Stimulated activated CD8-positive, alpha-beta memory T cell treated with anti-CD3 and anti-CD28 coated beads, Interleukin-15, amount 100 ng/mL, for 1 hour (primary cell): ENCODE measurements at regions not wholly inside any gene's neighbourhood (a gene's known extent, or its start where the extent isn't known, plus 50 kb on each side); places are given as distances from the start of the nearest gene placed in this dataset.

Source experiments
- DNase-seq: peaks from one replicate; pipeline ENCODE4 v3.0.0-alpha.2; 2020; ENCODE audit warnings: low read depth

DNA sequence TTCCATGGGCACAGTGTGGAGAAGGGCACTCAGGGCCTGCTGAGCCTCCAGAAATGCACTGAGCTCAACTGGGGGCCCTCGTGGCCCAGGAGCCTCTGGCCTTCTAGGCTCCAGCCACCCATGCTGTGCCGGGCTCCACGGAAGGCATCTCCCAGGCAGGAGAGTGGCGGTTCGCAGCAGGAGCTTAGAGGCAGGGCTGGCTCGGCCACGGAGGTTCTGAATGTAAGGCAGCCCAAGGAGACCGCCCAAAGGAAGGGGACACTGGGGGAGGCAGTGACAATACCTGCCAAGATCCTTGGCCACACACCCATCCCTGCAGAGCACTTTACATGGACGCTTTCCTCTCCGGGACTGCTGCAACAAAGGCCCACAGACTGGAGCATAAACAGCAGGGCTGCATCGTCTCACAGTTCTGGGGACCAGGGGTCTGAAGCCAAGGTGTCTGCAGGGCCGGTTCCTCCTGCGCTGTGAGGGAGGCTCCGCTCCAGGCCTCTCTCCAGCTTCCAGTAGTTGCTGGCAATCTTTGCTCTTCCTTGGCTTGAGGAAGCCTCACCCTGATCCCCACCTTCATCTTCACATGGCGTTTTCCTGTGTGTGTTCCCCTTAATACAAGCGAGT, 128.2 kb upstream of the CDH4 start:
- DNase-seq: no peak

DNA sequence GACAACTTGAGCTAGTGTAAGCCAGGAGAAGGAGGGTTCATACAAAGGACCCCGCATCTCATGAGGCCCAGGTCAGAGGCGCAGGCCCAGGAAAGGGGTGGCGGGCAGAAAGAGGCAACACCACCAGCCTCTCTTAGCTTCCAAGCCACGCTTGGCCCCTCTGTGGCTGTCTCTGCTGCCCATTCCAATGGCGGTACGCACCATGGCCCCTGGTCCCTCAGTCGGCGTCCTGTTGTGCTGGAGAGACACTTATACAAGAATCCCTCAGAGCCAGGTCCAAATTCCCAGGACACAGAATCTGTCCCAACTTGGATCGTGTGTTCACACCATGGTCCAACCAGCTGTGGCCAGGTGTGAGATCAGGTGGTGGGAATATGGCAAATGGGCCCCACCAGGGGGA, 127.0 kb upstream of the CDH4 start:
- no peak for DNase-seq

DNA sequence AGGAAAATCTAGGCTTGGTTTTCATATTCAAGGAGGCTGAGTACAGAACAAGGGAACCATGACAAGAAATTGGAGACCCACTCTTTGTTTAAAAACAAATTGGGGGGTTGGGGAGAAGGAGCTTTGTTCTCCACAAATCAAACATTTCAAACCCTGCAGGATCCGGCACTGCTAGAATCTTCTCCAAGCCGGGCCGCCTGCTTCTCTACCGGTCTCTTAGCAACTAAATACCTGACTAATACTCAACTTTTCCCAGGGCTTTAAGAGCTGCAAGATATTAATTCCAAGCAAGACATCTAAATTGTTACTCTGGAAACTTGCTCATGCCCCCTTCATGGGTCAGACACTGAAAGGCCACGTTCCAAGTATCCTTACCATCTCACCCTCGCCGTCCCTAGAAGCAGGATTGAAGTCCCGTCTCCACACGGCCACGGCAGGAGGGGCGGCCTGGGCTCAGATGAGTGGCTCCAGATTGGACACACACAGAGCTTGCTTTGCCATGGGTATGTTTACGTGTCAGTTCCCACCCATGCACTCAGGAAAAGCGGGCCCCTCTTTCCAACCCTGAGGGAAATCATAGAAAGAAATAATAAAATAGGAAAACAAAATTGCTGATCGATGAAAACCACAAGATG, 126.4 kb upstream of the CDH4 start:
- DNase-seq: no peak

DNA sequence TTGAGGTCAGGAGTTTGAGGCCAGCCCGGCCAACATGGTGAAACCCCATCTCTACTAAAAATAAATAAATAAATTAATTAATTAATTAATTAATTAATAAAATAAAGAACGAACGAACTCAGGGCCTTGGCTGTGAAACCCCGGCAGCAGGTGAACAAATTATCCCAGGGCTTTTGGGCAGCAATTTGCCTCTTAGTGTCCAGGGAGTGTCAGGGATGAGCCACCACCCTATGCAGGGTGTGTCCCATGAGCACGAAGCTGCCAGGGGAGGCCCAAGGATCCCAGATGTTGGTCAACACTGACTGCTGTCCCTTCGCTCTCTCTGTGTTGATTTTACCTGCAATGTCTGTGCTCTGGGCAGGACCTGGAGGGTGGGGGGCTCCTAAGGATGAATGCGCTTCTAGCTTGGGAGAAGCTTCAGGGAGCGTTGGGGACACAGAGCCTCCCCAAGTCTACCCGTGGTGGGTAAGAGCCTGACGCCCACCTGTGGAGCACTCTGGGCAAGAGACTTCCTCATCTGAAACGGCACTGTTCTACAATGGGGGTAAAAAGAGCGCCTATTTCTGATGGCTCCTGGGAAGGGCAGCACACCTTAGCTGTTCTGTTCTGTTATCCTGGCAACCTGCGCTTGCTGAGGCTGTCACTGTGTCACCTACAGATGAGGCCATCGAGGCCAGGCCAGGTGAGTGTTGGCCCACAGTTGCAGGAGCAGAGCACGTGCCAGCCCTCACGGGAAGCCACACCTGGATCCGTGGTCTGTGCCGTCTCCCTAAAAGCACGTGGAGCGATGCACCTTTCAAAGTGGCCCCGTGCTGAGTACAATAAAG, 125.5 kb upstream of the CDH4 start:
- no peak for DNase-seq

DNA sequence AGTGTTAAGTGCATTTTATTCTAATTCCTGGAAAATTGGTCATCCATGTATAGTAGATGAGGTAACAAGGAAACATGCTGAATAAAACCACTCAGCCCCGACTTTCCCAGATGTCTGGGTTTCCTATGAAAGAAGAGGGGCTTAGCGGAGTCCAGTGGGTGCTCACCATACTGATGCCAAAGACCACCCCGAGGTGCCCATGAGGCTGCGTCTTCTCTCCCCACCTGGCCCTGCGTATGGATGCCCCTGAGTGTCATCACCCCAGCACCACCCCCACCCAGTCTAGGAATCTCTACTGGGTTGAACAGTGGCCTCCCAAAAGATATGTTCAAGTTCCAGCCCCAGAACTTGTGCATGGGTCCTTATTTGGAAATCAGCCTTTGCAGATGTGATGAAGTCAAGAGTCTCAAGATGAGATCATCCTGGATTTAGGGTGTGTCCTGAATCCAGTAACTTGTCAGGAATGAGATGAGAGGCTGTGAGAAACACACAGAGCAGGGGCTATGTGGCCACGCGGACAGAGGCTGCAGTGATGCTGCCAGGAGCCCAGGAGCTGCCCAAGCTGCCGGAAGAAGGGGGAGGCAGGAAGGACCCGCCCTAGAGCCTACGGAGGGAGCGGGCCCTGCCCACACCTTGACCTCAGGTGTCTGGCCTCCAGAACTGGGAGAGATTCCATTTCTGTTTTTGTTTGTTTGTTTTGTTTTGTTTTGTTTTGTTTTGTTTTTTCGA, 124.6 kb upstream of the CDH4 start:
- DNase-seq: no peak

DNA sequence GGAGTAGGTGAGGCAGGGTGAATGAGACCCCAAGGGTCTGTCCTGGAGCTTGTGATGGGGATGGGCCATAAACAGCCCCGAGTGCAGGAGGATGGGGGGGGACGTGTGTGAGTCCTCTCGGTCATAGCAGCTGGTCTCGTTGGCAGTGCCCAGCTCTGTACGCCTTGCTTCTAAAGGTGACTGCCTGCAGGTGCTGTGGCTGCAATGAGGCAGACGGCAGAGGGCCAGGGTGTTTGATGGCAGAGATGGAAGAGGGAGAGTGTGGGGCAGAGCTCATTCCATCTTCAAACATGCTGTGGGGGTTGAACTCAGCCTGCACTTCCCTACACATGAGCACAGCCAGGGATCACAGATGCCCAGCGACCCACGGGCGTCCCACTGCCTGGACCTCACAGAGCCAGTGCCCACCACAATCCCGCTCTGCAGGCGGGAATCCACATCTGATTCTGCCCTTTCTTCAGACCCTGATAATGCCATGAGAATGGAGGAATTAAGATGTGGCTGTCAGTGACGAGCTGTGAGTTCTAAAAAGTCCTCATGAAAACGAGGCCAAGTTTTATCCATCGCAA, 123.3 kb upstream of the CDH4 start:
- no peak for DNase-seq

DNA sequence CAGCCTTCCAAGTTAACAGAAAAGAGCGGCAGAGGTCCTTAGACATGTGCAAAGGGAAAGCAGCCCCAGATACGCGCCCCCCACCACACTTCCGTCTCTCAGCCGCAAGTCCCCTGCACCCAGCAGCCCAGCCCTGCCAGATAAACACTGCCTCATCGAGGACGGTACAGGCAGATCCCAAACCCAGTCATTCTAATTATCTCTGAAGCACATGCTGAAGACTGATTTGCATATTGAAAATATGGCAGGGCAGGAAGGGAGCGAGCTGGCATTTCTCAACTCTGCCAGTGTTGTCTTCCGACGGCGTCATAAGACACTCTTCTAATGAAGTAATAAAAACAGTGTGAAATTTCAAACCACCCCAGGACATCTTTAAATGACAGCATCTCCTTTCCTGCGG, 122.8 kb upstream of the CDH4 start:
- no peak for DNase-seq

DNA sequence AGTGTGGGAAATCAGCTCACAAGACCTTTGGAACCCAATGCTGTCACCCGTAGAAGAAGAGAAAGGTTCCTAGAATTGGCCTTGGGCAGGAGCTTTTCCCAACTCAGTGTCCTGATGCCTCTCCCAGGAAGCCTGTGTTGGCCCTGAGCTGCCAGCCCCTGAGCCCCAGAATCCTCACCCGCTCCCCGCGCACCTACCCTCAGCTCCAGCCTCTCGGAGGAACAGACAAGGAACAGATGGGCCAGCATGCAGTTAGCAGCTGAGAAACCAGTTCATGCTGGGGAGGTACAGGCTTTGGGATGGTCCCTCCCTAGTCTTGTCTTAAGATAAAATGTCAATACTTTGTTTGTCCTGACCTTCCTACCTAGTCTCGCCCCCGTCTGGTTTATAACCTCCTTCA, 121.9 kb upstream of the CDH4 start:
- no peak for DNase-seq

DNA sequence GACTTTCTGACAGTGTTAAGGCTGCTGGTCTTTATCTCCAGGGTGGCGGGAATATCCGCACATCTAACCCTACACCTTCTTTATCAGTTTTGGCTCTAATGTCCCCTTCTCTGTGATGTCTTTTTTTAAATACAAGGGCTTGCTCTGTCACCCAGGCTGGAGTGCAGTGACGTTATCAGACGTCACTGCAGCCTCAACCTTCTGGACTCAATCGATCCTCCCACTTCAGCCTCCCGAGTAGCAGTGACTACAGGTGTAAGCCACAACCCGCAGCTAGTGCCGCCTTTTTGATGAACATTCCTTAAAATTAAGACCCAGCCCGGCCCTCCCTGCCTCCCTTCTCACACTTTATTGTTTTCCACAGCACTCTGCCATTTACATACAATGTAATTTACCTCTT, 120.1 kb upstream of the CDH4 start:
- no peak for DNase-seq

DNA sequence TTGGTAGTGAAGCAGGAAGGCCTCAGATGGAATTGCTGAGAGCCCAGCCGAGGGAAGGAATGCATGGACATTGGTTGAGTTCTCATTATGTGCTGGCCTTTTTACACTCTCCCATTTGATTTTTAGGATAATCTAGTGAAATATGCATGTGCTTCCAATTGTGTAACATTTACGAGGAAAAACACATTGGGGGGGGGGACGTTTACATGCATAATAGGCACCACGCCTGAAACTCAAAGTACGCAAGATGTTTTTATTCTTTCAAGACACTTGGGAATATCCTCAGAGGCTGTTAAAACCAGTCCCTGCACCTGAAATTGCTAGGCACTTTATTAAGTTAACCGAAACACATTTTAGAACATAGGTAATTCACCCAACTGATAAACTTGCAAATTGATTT, 118.5 kb upstream of the CDH4 start:
- DNase-seq: no peak

DNA sequence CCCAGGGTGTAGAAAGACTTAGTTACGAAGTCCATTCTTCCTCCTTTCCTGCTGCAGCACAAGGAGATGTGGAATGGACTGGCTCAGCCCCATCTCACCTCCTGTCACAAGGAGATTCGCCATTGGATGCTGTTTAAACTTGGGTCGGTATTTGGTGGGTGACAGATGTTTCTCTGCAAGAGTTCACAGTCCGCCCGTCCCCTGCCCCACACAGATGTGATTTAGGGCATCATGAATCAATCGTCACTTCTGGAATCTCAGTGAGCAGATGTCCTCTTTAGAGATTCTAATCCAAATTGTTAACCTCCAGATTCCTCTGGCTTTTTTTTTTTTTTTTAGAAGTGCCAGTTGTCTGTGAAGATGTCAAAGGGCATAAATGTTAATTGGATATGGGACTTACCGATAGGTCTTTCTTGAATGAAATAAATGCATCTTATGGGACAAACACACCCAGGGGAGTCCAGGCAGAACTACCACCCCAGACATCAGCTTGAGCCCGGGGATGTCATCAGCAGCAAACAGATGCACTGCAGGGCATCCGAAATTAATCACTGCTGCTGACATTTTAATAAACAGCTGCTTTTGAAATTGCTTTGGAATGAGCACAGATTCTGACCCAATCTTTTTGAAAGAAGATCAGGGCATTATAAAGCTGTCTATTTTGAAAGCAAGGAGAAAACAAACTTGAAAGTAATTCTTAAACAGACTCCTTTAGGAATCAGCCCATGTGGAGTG, 117.6 kb upstream of the CDH4 start:
- no peak for DNase-seq

DNA sequence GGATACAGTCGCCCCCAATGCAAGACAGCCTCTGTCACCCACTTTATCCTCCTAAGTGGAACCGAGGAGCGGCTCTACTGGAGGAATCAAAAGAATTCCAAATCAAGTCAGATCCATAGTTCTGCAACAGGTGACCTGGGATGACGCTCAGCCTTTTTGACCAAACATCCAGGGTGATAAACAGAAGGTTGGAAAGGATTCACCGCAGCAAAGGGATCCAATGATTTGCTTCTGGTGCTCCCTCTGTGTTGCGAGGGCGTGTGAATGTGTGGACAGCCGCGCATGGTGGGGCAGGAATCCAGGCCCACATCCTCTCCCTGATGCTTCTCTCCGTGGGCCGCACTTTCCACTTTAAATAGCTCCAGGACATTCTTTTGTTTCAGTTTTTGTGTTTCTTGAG, 116.8 kb upstream of the CDH4 start:
- no peak for DNase-seq

DNA sequence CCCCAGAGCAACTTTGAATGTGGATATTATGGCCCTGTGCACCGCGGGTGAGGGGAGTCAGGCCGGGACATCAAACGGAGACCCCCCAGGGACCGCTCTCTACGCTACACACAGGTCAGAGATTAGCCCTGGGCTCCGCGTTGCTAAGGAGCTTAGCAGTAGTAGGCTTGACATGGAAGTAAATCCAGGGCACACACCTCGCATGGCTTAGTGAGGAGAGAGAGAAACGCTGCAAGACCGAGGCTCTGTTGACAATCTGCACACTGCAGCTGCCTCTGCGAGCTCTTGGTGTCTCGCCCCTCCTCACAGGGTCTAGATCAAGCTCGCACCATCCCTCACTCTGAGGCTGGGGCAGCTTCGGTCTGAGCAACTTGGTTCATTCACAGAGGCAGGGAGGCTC, 116.1 kb upstream of the CDH4 start:
- DNase-seq: no peak

DNA sequence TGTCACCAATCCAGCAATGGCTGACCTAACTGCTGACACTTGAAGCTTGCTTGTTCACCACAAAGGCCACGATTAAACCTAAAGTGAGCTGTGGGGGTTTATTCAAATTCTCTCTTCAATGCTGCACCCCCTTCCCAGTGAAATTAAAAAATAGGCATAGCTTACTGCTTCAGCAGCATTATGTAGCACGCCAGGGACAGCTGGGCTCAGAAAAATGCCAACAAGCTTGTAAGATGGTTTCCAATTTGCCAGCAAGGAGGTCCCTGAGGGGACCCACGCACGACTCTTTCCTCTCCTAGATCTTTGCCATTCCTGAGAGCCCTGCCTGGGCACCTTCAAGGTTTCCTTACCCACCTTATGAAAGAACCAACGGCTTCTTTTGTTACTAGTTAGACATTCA, 113.5 kb upstream of the CDH4 start:
- no peak for DNase-seq

DNA sequence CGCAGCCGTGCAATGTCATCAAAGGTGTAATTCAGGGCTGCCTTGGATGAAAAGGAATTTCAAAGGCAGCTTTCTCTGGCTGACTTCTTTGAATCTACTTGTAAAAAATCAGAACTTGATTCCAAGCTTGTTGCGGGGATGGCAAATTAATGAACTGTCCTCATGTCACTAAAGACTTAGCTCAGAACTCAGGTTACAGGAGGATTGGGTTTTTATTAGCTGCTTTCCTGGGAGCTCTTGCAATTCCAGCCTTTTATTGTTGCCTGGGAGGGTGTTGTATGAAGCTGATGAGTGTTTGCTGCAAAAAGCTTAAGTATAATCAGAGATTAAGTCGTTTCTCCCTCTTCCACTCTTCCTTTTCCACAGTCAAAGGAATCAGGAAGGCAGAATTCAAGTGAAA, 113.0 kb upstream of the CDH4 start:
- DNase-seq: no peak

DNA sequence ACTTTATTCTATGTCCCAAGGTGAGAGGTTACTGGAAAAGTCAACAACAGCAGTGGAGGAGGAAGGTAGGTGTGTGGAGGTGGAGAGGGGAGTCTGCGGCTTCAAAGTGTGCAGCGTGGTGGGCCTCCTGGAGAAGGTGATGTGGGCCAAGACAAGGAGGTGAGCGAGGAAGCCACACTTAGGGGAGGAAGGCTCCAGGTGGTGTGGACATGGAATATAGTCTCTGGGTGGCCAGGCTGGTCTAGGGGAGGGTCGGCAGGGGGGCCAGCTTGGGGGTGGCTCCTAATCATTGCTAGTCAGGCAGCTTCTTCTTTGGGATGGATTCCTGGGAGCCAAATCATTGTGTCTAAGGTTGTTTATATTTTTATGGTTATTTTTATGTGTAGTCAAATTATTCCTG, 111.5 kb upstream of the CDH4 start:
- DNase-seq: no peak

DNA sequence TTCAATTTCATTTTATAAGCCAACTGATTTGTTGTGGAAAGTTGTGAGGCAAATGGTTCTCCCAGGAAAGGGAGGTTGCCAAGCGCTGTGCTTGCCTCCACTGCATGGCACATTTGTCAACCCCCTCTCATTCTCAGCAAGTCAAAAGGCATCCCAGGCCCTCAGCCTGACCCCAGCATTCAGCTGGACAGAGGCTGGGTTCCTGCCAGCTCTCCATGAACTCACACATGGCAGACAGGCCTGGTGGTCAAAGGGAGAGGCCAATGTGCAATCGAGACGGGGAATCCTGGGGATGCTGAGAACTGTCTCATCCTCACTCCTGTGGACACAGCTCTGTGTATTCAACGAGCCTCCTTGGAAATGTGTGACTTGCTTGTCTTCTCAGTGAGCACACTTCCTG, 106.0 kb upstream of the CDH4 start:
- no peak for DNase-seq

DNA sequence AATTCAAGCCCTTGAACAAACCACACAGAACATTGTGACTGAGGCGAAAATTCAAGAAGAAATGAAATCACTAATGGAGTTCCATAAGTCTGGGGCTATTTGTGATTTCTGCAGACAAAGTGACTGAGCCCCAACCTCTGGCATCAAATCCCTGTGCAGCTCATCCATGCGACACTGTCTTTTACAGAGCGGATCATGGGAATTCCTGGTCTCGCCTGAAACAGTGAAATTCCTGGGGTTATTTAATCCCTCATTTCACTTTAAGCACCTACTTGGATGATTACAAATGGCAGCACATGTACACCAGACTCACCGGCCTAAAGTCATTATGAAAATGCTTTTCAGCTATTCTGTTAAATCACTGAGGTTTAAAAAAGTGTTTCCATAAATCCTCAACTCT, 102.4 kb upstream of the CDH4 start:
- DNase-seq: no peak

DNA sequence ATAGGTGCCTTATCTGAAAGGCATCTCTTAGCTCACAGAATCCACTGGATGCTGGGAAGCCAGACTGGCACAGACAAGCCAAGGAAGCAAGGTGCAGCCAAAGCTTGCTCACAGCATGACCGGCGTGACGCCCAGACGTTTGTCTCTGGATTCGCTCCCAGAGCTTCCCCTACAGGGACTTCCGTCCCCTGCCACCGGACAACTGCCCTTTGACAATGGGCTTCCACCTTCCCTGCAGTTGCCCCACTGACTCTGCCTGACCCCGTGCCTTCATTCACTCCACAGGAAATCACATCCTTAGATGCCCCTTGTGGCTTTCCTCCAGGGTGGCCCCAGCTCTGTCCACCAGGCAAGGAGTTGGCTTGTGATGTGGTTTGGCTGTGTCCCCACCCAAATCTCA, 94.8 kb upstream of the CDH4 start:
- no peak for DNase-seq

DNA sequence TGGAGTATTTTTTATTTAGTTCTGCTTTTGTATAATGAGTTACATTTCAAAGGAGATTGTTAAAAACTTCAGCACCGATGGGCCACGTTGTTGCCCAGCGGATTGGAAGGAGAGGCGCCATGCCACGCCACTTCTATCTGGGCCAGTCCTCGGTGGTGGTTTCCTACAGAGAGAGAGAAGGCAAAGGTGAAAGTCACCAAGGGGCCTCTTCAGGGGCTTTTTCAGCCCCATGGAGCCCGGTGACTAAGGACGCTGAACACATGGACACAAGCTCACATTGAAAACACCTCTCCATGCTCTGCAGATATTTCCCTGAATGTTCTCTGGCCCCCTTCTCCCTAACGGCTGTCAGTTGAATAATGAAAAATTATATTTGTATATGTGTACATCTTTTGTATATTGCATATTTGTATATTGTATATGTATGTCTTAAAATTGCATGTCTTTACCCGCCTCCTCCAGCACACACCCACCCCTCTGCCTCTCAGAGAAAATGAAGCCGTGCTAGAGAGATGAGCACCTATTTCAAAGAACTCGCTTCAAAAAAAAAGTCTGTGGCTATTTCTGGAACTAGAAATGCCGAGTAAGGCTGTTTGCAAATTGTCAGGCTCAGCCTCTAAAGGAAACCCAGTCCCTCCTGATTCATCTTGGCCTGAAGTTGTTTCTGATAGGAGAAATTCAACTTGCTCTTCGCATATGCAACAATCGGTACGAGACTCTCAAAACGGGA, 91.9 kb upstream of the CDH4 start:
- DNase-seq: no peak

DNA sequence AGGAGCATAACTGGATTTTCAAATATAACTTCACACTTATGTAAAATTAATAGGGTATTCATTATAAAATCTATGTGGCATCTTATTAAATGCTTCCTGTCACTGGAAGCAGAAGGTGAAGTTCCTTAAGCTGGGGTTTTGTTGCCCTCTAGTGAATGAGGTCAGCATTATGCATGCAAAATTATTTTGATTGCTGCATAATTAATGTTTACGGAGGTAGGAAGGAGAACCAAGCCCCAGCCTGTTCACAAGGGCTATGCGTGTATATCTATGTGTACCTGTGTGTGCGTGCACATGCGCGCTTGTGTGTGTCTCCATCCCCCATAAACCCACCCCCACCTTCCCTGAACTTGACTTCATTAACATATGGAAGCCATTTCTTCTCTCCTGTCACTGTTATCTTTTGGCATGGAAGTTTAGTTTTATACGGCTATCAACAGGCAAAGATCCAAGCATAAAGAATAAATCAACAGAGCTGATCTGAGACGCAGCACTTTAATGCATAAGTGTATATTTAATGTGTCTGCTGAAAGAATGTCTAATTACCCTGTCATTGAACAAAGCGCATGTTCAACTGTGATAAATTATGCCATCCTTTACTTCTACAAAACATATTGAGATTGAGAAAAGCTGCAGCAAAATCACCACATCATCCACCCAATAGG, 90.2 kb upstream of the CDH4 start:
- DNase-seq: no peak
